IPS-18a (cell line): ENCODE measurements at regions not wholly inside any gene's neighbourhood (a gene's known extent, or its start where the extent isn't known, plus 50 kb on each side); places are given as distances from the start of the nearest gene placed in this dataset.

Source experiments
- H3K27ac ChIP-seq: one replicate; pipeline ENCODE4 v1.5.1; 2013; ENCODE audit warnings: low read length
- H3K27me3 ChIP-seq: one replicate; pipeline ENCODE4 v1.6.1; 2013; ENCODE audit warnings: mild to moderate bottlenecking, low read length; ENCODE audit not compliant: control insufficient read depth, insufficient read depth
- H3K36me3 ChIP-seq: one replicate; pipeline ENCODE4 v1.6.1; 2013; ENCODE audit warnings: low read depth, low read length; ENCODE audit not compliant: control insufficient read depth
- H3K4me1 ChIP-seq: one replicate; pipeline ENCODE4 v1.6.1; 2013; ENCODE audit warnings: low read depth, low read length; ENCODE audit not compliant: control insufficient read depth
- H3K4me3 ChIP-seq: one replicate; pipeline ENCODE4 v1.5.1; 2013; ENCODE audit warnings: low read length
- H3K9ac ChIP-seq: one replicate; pipeline ENCODE4 v1.6.1; 2013; ENCODE audit warnings: mild to moderate bottlenecking, low read length, moderate library complexity
- H3K9me3 ChIP-seq: one replicate; pipeline ENCODE4 v1.6.1; 2013; ENCODE audit warnings: low read depth, low read length; ENCODE audit not compliant: control insufficient read depth

GRCh38 chr2:5984273-5984655 lies 292.1 kb downstream of the SOX11 start:
- no peak overlapping the region for H3K4me3 ChIP-seq
- no peak overlapping the region for H3K9ac ChIP-seq
- no peak overlapping the region for H3K27ac ChIP-seq
- H3K27me3 ChIP-seq: no peaks in the 10 kb centered on the region
- H3K9me3 ChIP-seq: no peaks in the 10 kb centered on the region
- peaks cover 20% of the 10 kb centered on the region for H3K4me1 ChIP-seq
- no peaks in the 10 kb centered on the region for H3K36me3 ChIP-seq

- no peak overlapping the region for H3K9ac ChIP-seq
- H3K9me3 ChIP-seq: no peaks in the 10 kb centered on the region
- no peaks in the 10 kb centered on the region for H3K36me3 ChIP-seq
- peaks cover 20% of the 10 kb centered on the region for H3K4me1 ChIP-seq
- no peak overlapping the region for H3K27ac ChIP-seq
- no peak overlapping the region for H3K4me3 ChIP-seq
- no peaks in the 10 kb centered on the region for H3K27me3 ChIP-seq
Observed at GRCh38 chr2:5984946-5985345, 292.8 kb downstream of the SOX11 start.

- no peaks in the 10 kb centered on the region for H3K36me3 ChIP-seq
- no peak overlapping the region for H3K4me3 ChIP-seq
- no peaks in the 10 kb centered on the region for H3K27me3 ChIP-seq
- H3K9me3 ChIP-seq: no peaks in the 10 kb centered on the region
- no peak overlapping the region for H3K9ac ChIP-seq
- H3K4me1 ChIP-seq: peaks cover 19% of the 10 kb centered on the region
- H3K27ac ChIP-seq: no peak overlapping the region
Observed at GRCh38 chr2:5985536-5986385, 293.6 kb downstream of the SOX11 start.

- Histone ChIP-seq H3K27ac (no peak overlapping the region), H3K9me3 (no peaks in the 10 kb centered on the region), H3K27me3 (no peaks in the 10 kb centered on the region), H3K9ac (no peak overlapping the region), H3K36me3 (no peaks in the 10 kb centered on the region), H3K4me3 (no peak overlapping the region), H3K4me1 (peaks cover 17% of the 10 kb centered on the region)
Observed at GRCh38 chr2:5986801-5987787, 294.9 kb downstream of the SOX11 start.

- no peak overlapping the region for H3K4me3 ChIP-seq
- no peaks in the 10 kb centered on the region for H3K36me3 ChIP-seq
- no peak overlapping the region for H3K27ac ChIP-seq
- no peaks in the 10 kb centered on the region for H3K27me3 ChIP-seq
- no peaks in the 10 kb centered on the region for H3K9me3 ChIP-seq
- peaks cover 6% of the 10 kb centered on the region for H3K4me1 ChIP-seq
- H3K9ac ChIP-seq: no peak overlapping the region
Observed at GRCh38 chr2:5988120-5988519, 295.9 kb downstream of the SOX11 start.

GRCh38 chr2:5990086-5990485 lies 297.9 kb downstream of the SOX11 start:
- no peak overlapping the region for H3K9ac ChIP-seq
- H3K27ac ChIP-seq: no peak overlapping the region
- H3K9me3 ChIP-seq: no peaks in the 10 kb centered on the region
- no peaks in the 10 kb centered on the region for H3K27me3 ChIP-seq
- H3K36me3 ChIP-seq: no peaks in the 10 kb centered on the region
- no peak overlapping the region for H3K4me3 ChIP-seq
- no peaks in the 10 kb centered on the region for H3K4me1 ChIP-seq

GRCh38 chr2:5991305-5991968 lies 299.3 kb downstream of the SOX11 start:
- no peak overlapping the region for H3K9ac ChIP-seq
- H3K4me1 ChIP-seq: no peaks in the 10 kb centered on the region
- H3K9me3 ChIP-seq: no peaks in the 10 kb centered on the region
- H3K36me3 ChIP-seq: no peaks in the 10 kb centered on the region
- H3K27ac ChIP-seq: no peak overlapping the region
- H3K27me3 ChIP-seq: no peaks in the 10 kb centered on the region
- no peak overlapping the region for H3K4me3 ChIP-seq

GRCh38 chr2:5995832-5996231 lies 303.6 kb downstream of the SOX11 start:
- Histone ChIP-seq H3K4me1 (no peaks in the 10 kb centered on the region), H3K9me3 (no peaks in the 10 kb centered on the region), H3K27ac (no peak overlapping the region)

GRCh38 chr2:6008186-6008585 lies 316.0 kb downstream of the SOX11 start:
- H3K4me3 ChIP-seq: no peak overlapping the region
- no peak overlapping the region for H3K27ac ChIP-seq
- H3K4me1 ChIP-seq: peaks cover 9% of the 10 kb centered on the region
- no peak overlapping the region for H3K9ac ChIP-seq
- H3K27me3 ChIP-seq: no peaks in the 10 kb centered on the region
- no peaks in the 10 kb centered on the region for H3K36me3 ChIP-seq
- no peaks in the 10 kb centered on the region for H3K9me3 ChIP-seq

More at GRCh38 chr2:5995832-5996231, 303.6 kb downstream of the SOX11 start:
- H3K36me3 ChIP-seq: no peaks in the 10 kb centered on the region
- H3K9ac ChIP-seq: no peak overlapping the region
- H3K27me3 ChIP-seq: no peaks in the 10 kb centered on the region
- no peak overlapping the region for H3K4me3 ChIP-seq

- Histone ChIP-seq H3K4me3 (no peak overlapping the region), H3K27ac (no peak overlapping the region), H3K4me1 (peaks cover 9% of the 10 kb centered on the region), H3K27me3 (no peaks in the 10 kb centered on the region), H3K9ac (no peak overlapping the region), H3K9me3 (no peaks in the 10 kb centered on the region), H3K36me3 (no peaks in the 10 kb centered on the region)
Observed at GRCh38 chr2:6008726-6009125, 316.5 kb downstream of the SOX11 start.

GRCh38 chr2:6010163-6010562 lies 318.0 kb downstream of the SOX11 start:
- Histone ChIP-seq H3K9ac (no peak overlapping the region), H3K27me3 (no peaks in the 10 kb centered on the region), H3K9me3 (no peaks in the 10 kb centered on the region), H3K4me3 (no peak overlapping the region), H3K4me1 (peaks cover 9% of the 10 kb centered on the region), H3K27ac (no peak overlapping the region), H3K36me3 (no peaks in the 10 kb centered on the region)
